GM23338 (cell line): ENCODE measurements at regions not wholly inside any gene's neighbourhood (a gene's known extent, or its start where the extent isn't known, plus 50 kb on each side); places are given as distances from the start of the nearest gene placed in this dataset.

Experiments used
- ATAC-seq: fragments of 200-7000 bp; cut with Tn5 transposase; 3 replicates; pipeline ENCODE4 v1.9.1; 2020
- DNase-seq: peaks from one replicate; pipeline ENCODE4 v3.0.0-alpha.2; 2015; ENCODE audit warnings: low spot score
- H2AFZ ChIP-seq: fragments of 200-600 bp; sonication (generic); 2 replicates; pipeline ENCODE4 v1.8.0; 2016; ENCODE audit warnings: antibody characterized with exemption, mild to moderate bottlenecking, moderate library complexity
- H3F3A ChIP-seq: fragments of 200-600 bp; sonication (generic); replicated peaks from 2 replicates; pipeline ENCODE4 v1.8.0; 2017; ENCODE audit warnings: antibody characterized with exemption, mixed run types, low read depth
- H3K27ac ChIP-seq: fragments of 200-600 bp; sonication (generic); 2 replicates; pipeline ENCODE4 v1.6.1; 2016; ENCODE audit warnings: low read depth
- H3K27me3 ChIP-seq: fragments of 200-600 bp; sonication (generic); 2 replicates; pipeline ENCODE4 v1.8.0; 2016; ENCODE audit warnings: mild to moderate bottlenecking, mixed run types, moderate library complexity; ENCODE audit not compliant: insufficient read depth
- H3K36me3 ChIP-seq: fragments of 200-600 bp; sonication (generic); 2 replicates; pipeline ENCODE4 v1.8.0; 2016; ENCODE audit warnings: mild to moderate bottlenecking; ENCODE audit not compliant: insufficient read depth
- H3K4me1 ChIP-seq: fragments of 200-600 bp; sonication (generic); 2 replicates; pipeline ENCODE4 v1.8.0; 2016; ENCODE audit warnings: mild to moderate bottlenecking, moderate library complexity; ENCODE audit not compliant: insufficient read depth
- H3K4me2 ChIP-seq: fragments of 200-600 bp; sonication (generic); 2 replicates; pipeline ENCODE4 v1.7.1; 2017; ENCODE audit warnings: mixed run types
- H3K4me3 ChIP-seq: fragments of 200-600 bp; sonication (generic); 2 replicates; pipeline ENCODE4 v1.6.1; 2016; ENCODE audit warnings: mixed run types
- H3K79me2 ChIP-seq: fragments of 200-600 bp; sonication (generic); replicated peaks from 2 replicates; pipeline ENCODE4 v1.8.0; 2017; ENCODE audit warnings: mild to moderate bottlenecking; ENCODE audit not compliant: insufficient read depth
- H3K9me2 ChIP-seq: fragments of 200-600 bp; sonication (generic); 2 replicates; pipeline ENCODE4 v1.8.0; 2017; ENCODE audit not compliant: insufficient read depth
- H4K20me1 ChIP-seq: fragments of 200-600 bp; sonication (generic); replicated peaks from 2 replicates; pipeline ENCODE4 v1.8.0; 2017; ENCODE audit warnings: mild to moderate bottlenecking; ENCODE audit not compliant: insufficient read depth
- H3K27ac Mint-ChIP-seq: 2 replicates; pipeline ENCODE4 v1.8.0; 2020; ENCODE audit warnings: inconsistent platforms, mild to moderate bottlenecking, moderate library complexity, mixed read lengths
- H3K27me3 Mint-ChIP-seq: 3 replicates; pipeline ENCODE4 v1.8.0; 2022; ENCODE audit warnings: low read depth, mild to moderate bottlenecking, moderate library complexity, mixed read lengths, inconsistent platforms; ENCODE audit not compliant: insufficient read depth, poor library complexity
- H3K36me3 Mint-ChIP-seq: 3 replicates; pipeline ENCODE4 v1.8.0; 2021; ENCODE audit warnings: low read depth, mild to moderate bottlenecking, inconsistent platforms, moderate library complexity, mixed read lengths
- H3K4me1 Mint-ChIP-seq: 3 replicates; pipeline ENCODE4 v1.8.0; 2020; ENCODE audit warnings: mild to moderate bottlenecking, inconsistent platforms, mixed read lengths
- H3K4me3 Mint-ChIP-seq: 3 replicates; pipeline ENCODE4 v1.8.0; 2021; ENCODE audit warnings: moderate library complexity, mild to moderate bottlenecking, inconsistent platforms, mixed read lengths
- H3K9me3 Mint-ChIP-seq: 3 replicates; pipeline ENCODE4 v1.8.0; 2020; ENCODE audit warnings: moderate library complexity, mild to moderate bottlenecking, inconsistent platforms, mixed read lengths
- CREB1 ChIP-seq: fragments of 250-450 bp; sonication (Bioruptor Pico); IDR thresholded peaks from 2 replicates; pipeline ENCODE4 v1.5.0; 2020; ENCODE audit warnings: low read depth, mild to moderate bottlenecking, moderate library complexity
- CTCF ChIP-seq, 2 experiments: fragments of 200-600 bp in 1 of 2; sonication (generic) in 1 of 2; conservative IDR thresholded peaks; 2 replicates each; pipeline versions ENCODE4 v1.5.1 to v1.6.1; 2016 to 2017; ENCODE audit warnings: antibody characterized with exemption in 2 of 2, low read depth in 2 of 2, mild to moderate bottlenecking in 2 of 2, moderate library complexity in 1 of 2
- ETS1 ChIP-seq: IDR thresholded peaks from 2 replicates; pipeline ENCODE4 v1.6.1; 2016; ENCODE audit warnings: antibody characterized with exemption
- EZH2 ChIP-seq: fragments of 200-600 bp; sonication (generic); IDR thresholded peaks from one replicate; pipeline ENCODE4 v1.8.0; 2017; ENCODE audit warnings: antibody characterized with exemption, mild to moderate bottlenecking, low read depth; ENCODE audit not compliant: unreplicated experiment
- EZH2phosphoT487 ChIP-seq: fragments of 200-600 bp; sonication (generic); IDR thresholded peaks from one replicate; pipeline ENCODE4 v1.8.1; 2018; ENCODE audit warnings: antibody characterized with exemption; ENCODE audit not compliant: unreplicated experiment
- NANOG ChIP-seq: IDR thresholded peaks from 2 replicates; pipeline ENCODE4 v1.6.1; 2016; ENCODE audit warnings: antibody characterized with exemption, borderline replicate concordance
- REST ChIP-seq: IDR thresholded peaks from one replicate; pipeline ENCODE4 v1.6.1; 2018; ENCODE audit warnings: antibody characterized with exemption; ENCODE audit not compliant: unreplicated experiment
- STAT1 ChIP-seq: IDR thresholded peaks from one replicate; pipeline ENCODE4 v1.6.1; 2016; ENCODE audit warnings: antibody characterized with exemption; ENCODE audit not compliant: unreplicated experiment
- ZNF114 ChIP-seq: fragments of 250-450 bp; sonication (Bioruptor Pico); IDR thresholded peaks from 2 replicates; pipeline ENCODE4 v1.5.0; 2020; ENCODE audit warnings: mild to moderate bottlenecking, moderate library complexity
- ZNF331 ChIP-seq: fragments of 250-450 bp; sonication (Bioruptor Pico); IDR thresholded peaks from 2 replicates; pipeline ENCODE4 v1.5.0; 2020; ENCODE audit warnings: low read depth, mild to moderate bottlenecking, moderate library complexity
- ZNF462 ChIP-seq: fragments of 250-450 bp; sonication (Bioruptor Pico); IDR thresholded peaks from 2 replicates; pipeline ENCODE4 v1.5.0; 2020; ENCODE audit warnings: mild to moderate bottlenecking, moderate library complexity

GRCh38 chr5:174175716-174176268, 130.3 kb downstream of the NSG2 start:
- Histone ChIP-seq H2AFZ (peak overlapping the region; percentile 23; the same call in 1 of the 2 replicates), H3K79me2 (no peaks in the 10 kb centered on the region), H3K27ac (no peak overlapping the region), H3K4me2 (no peak overlapping the region), H3F3A (no peaks in the 10 kb centered on the region), H4K20me1 (no peaks in the 10 kb centered on the region), H3K36me3 (no peaks in the 10 kb centered on the region), H3K4me1 (no peaks in the 10 kb centered on the region), H3K4me3 (no peak overlapping the region), H3K9me2 (no peaks in the 10 kb centered on the region), H3K27me3 (no peaks in the 10 kb centered on the region)
- no peak for DNase-seq
- Mint-ChIP-seq H3K9me3 (no peaks in the 10 kb centered on the region), H3K27ac (no peak overlapping the region), H3K36me3 (no peaks in the 10 kb centered on the region), H3K27me3 (peaks cover 13% of the 10 kb centered on the region), H3K4me1 (peaks cover 13% of the 10 kb centered on the region), H3K4me3 (no peak overlapping the region)
- no peak for ATAC-seq
- TF ChIP-seq EZH2phosphoT487 (no peak), ETS1 (no peak), NANOG (no peak), STAT1 (no peak), CTCF (conservative IDR thresholded peaks at IDR 0.05; ENCODE audit: low read depth in 2 of 2) (no peak), REST (no peak), CREB1 (no peak), ZNF331 (CRISPR knock-in tag) (no peak), ZNF114 (CRISPR knock-in tag) (no peak), ZNF462 (CRISPR knock-in tag) (no peak), EZH2 (no peak)
